Keratinocyte (primary cell): ENCODE measurements at regions not wholly inside any gene's neighbourhood (a gene's known extent, or its start where the extent isn't known, plus 50 kb on each side); places are given as distances from the start of the nearest gene placed in this dataset.

Source experiments
- DNase-seq: peaks from one replicate; pipeline ENCODE4 v3.0.0-alpha.2; 2011; ENCODE audit warnings: low read depth, missing footprints, low spot score
- FAIRE-seq: peaks from 2 replicates; lab custom pipeline; 2011; peaks lifted over from hg19 to GRCh38; lab: Jason Lieb, UNC
- H2AFZ ChIP-seq: 2 replicates; pipeline ENCODE4 v1.6.0; 2012; ENCODE audit warnings: low read length, control low read depth, inconsistent platforms; ENCODE audit not compliant: control insufficient read depth
- H3K27ac ChIP-seq: 2 replicates; pipeline ENCODE4 v1.5.1; 2011; ENCODE audit warnings: low read length; ENCODE audit not compliant: control insufficient read depth, insufficient read depth
- H3K27me3 ChIP-seq: 3 replicates; pipeline ENCODE4 v1.6.0; 2011; ENCODE audit warnings: low read length; ENCODE audit not compliant: control insufficient read depth, insufficient read depth; ENCODE audit errors: extremely low read depth
- H3K36me3 ChIP-seq, 2 experiments: 2 replicates in 1 of 2; 3 replicates in 1 of 2; pipeline ENCODE4 v1.5.1; 2011; ENCODE audit warnings: low read length in 2 of 2, mild to moderate bottlenecking in 1 of 2; ENCODE audit not compliant: control insufficient read depth in 2 of 2, insufficient read depth in 2 of 2; ENCODE audit errors: extremely low read depth in 1 of 2
- H3K4me1 ChIP-seq: 3 replicates; pipeline ENCODE4 v1.5.1; 2011; ENCODE audit warnings: low read length; ENCODE audit not compliant: control insufficient read depth, insufficient read depth; ENCODE audit errors: extremely low read depth
- H3K4me2 ChIP-seq: 3 replicates; pipeline ENCODE4 v1.6.0; 2011; ENCODE audit warnings: low read depth, low read length; ENCODE audit not compliant: control insufficient read depth, insufficient read depth; ENCODE audit errors: extremely low read depth
- H3K4me3 ChIP-seq, 3 experiments: fragments of 200-600 bp in 1 of 3; sonication (generic) in 1 of 3; 2 replicates in 2 of 3; 3 replicates in 1 of 3; pipeline ENCODE4 v1.5.1; 2011 to 2016; ENCODE audit warnings: low read length in 3 of 3, mild to moderate bottlenecking in 3 of 3, control low read depth in 2 of 3, inconsistent platforms in 1 of 3, low read depth in 1 of 3, mixed read lengths in 1 of 3, mixed run types in 1 of 3, moderate library complexity in 1 of 3; ENCODE audit not compliant: control insufficient read depth in 2 of 3, insufficient read depth in 2 of 3; ENCODE audit errors: extremely low read depth in 1 of 3
- H3K79me2 ChIP-seq: 2 replicates; pipeline ENCODE4 v1.6.0; 2012; ENCODE audit warnings: low read length; ENCODE audit not compliant: control insufficient read depth, insufficient read depth
- H3K9ac ChIP-seq: 3 replicates; pipeline ENCODE4 v1.6.0; 2011; ENCODE audit warnings: low read length; ENCODE audit not compliant: control insufficient read depth, insufficient read depth; ENCODE audit errors: extremely low read depth
- H3K9me1 ChIP-seq: 3 replicates; pipeline ENCODE4 v1.6.0; 2011; ENCODE audit warnings: low read length; ENCODE audit not compliant: control insufficient read depth, insufficient read depth; ENCODE audit errors: extremely low read depth
- H3K9me3 ChIP-seq: 2 replicates; pipeline ENCODE4 v1.5.1; 2012; ENCODE audit warnings: low read depth, low read length; ENCODE audit not compliant: control insufficient read depth
- H4K20me1 ChIP-seq: 3 replicates; pipeline ENCODE4 v1.6.0; 2011; ENCODE audit warnings: low read length; ENCODE audit not compliant: control insufficient read depth, insufficient read depth; ENCODE audit errors: extremely low read depth
- EZH2 ChIP-seq: IDR thresholded peaks from one replicate; pipeline ENCODE4 v1.6.1; 2012; ENCODE audit warnings: inconsistent platforms, mild to moderate bottlenecking, low read length, moderate library complexity
- dilution Hi-C: fragments of 300-500 bp; cut with MboI; formaldehyde crosslinking; loops from one replicate; pipeline ENCODE4 v1.7.0; 2020; ENCODE audit warnings: low sequenced_read_pairs; ENCODE audit not compliant: extremely low pct_ligation_motif_present
- TF ChIP-seq, protein P1 (sequence below), 3 experiments: IDR thresholded peaks in 1 of 3; conservative IDR thresholded peaks in 1 of 3; optimal IDR thresholded peaks in 1 of 3; 2 replicates in 2 of 3; 3 replicates in 1 of 3; pipeline versions ENCODE3 to v1.5.1; 2011; ENCODE audit warnings: low read length in 3 of 3, mild to moderate bottlenecking in 3 of 3, moderate library complexity in 2 of 3, control low read depth in 1 of 3, inconsistent platforms in 1 of 3; ENCODE audit not compliant: insufficient read depth in 2 of 3; ENCODE audit errors: extremely low read depth in 1 of 3

GRCh38 chr18:66795051-66795450 is 191.2 kb upstream of the CDH19 start:
- DNase-seq, result no peak
- dilution Hi-C loops, result no loop called here
- no peak for TF ChIP-seq EZH2
- TF ChIP-seq, protein P1, sequence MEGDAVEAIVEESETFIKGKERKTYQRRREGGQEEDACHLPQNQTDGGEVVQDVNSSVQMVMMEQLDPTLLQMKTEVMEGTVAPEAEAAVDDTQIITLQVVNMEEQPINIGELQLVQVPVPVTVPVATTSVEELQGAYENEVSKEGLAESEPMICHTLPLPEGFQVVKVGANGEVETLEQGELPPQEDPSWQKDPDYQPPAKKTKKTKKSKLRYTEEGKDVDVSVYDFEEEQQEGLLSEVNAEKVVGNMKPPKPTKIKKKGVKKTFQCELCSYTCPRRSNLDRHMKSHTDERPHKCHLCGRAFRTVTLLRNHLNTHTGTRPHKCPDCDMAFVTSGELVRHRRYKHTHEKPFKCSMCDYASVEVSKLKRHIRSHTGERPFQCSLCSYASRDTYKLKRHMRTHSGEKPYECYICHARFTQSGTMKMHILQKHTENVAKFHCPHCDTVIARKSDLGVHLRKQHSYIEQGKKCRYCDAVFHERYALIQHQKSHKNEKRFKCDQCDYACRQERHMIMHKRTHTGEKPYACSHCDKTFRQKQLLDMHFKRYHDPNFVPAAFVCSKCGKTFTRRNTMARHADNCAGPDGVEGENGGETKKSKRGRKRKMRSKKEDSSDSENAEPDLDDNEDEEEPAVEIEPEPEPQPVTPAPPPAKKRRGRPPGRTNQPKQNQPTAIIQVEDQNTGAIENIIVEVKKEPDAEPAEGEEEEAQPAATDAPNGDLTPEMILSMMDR (optimal IDR thresholded peaks at IDR 0.05 in 1 of 3, IDR thresholded peaks at IDR 0.05 in 1 of 3, conservative IDR thresholded peaks at IDR 0.05 in 1 of 3; ENCODE audit: extremely low read depth in 1 of 3, insufficient read depth in 2 of 3, low read length in 3 of 3), result no peak
- H3K4me1 ChIP-seq, result no peaks in the 10 kb centered on the region
- H2AFZ ChIP-seq, result no peak overlapping the region
- no peaks in the 10 kb centered on the region for H3K9me1 ChIP-seq
- no peak overlapping the region for H3K9ac ChIP-seq
- no peak overlapping the region for H3K4me3 ChIP-seq
- H3K79me2 ChIP-seq, result no peaks in the 10 kb centered on the region
- no peaks in the 10 kb centered on the region for H3K9me3 ChIP-seq
- H3K27ac ChIP-seq, result no peak overlapping the region
- no peak for FAIRE-seq
- no peaks in the 10 kb centered on the region for H4K20me1 ChIP-seq
- no peaks in the 10 kb centered on the region for H3K27me3 ChIP-seq
- H3K36me3 ChIP-seq, result no peaks in the 10 kb centered on the region
- no peak overlapping the region for H3K4me2 ChIP-seq

GRCh38 chr18:66792466-66792865 is 188.6 kb upstream of the CDH19 start:
- H4K20me1 ChIP-seq, result no peaks in the 10 kb centered on the region
- no peak overlapping the region for H3K4me3 ChIP-seq
- FAIRE-seq, result no peak
- dilution Hi-C loops, result no loop called here
- no peaks in the 10 kb centered on the region for H3K79me2 ChIP-seq
- H3K27me3 ChIP-seq, result no peaks in the 10 kb centered on the region
- no peak overlapping the region for H3K27ac ChIP-seq
- TF ChIP-seq EZH2, result no peak
- TF ChIP-seq, protein P1 (optimal IDR thresholded peaks at IDR 0.05 in 1 of 3, IDR thresholded peaks at IDR 0.05 in 1 of 3, conservative IDR thresholded peaks at IDR 0.05 in 1 of 3; ENCODE audit: extremely low read depth in 1 of 3, insufficient read depth in 2 of 3, low read length in 3 of 3), result no peak
- DNase-seq, result no peak
- no peak overlapping the region for H2AFZ ChIP-seq
- H3K36me3 ChIP-seq, result no peaks in the 10 kb centered on the region
- H3K4me1 ChIP-seq, result no peaks in the 10 kb centered on the region
- no peaks in the 10 kb centered on the region for H3K9me3 ChIP-seq
- H3K9ac ChIP-seq, result no peak overlapping the region
- H3K4me2 ChIP-seq, result no peak overlapping the region
- H3K9me1 ChIP-seq, result no peaks in the 10 kb centered on the region
